ENCODE measurements at regions not wholly inside any gene's neighbourhood (a gene's known extent, or its start where the extent isn't known, plus 50 kb on each side); places are given as distances from the start of the nearest gene placed in this dataset.
"Not testable (repeated sequence)": the region's sequence is repeated elsewhere in the genome, so short reads cannot be mapped to it uniquely, and the experiment has no call there.

DNA sequence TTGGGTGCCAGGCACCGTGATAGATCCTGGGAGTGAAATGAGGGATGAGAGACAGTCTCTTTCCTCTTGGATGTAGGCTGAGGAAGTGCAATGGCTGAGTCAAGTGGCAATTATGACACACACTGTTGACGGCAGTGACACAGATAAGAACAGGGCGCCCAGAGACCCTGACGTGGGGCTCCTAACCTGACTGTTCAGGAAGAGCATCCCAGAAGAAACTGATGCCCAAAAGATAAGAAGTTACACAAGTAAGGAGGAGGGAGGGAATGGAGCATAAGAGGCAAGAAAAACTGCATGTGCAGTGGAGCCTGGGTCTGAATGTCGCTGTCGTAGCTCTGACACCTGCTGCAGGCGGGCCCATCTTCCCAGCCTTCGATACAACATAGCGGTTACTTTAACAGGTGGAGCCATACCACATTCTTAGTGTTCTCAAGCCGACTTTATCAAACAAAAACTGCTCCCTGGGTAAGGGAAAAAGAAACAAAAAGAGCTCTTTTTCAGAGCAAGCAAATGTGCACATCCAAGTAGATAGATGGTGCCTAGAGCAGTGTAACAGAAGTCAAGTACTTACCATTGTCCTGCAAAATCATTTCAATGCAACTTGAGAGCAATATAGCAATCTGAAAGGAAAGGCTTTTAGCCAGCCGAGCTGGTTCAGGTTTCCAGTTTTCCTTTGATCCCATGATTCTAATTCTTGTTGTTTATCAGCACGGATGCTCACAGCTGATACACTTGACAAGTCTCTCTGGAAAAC is 463.9 kb upstream of the JARID2 start:
- H3K4me2 ChIP-seq (ENCODE audit: low read depth, low read length): no peak overlapping the region
- H3K9me2 ChIP-seq (replicated peaks; ENCODE audit: insufficient read depth, low read length): no peaks in the 10 kb centered on the region
- H3K36me3 ChIP-seq (replicated peaks; ENCODE audit: insufficient read depth, low read length): no peaks in the 10 kb centered on the region
- no peak for DNase-seq
- no peaks in the 10 kb centered on the region for H3K27me3 ChIP-seq (replicated peaks; ENCODE audit: insufficient read depth, low read length)
- no peaks in the 10 kb centered on the region for H4K20me1 ChIP-seq (ENCODE audit: insufficient read depth, low read length)
- H3K4me3 ChIP-seq (ENCODE audit: low read length): no peak overlapping the region
- TF ChIP-seq EZH2phosphoT487 (IDR thresholded peaks at IDR 0.05; ENCODE audit: low read length) (no peak), EZH2 (optimal IDR thresholded peaks at IDR 0.05; ENCODE audit: low read depth, low read length) (no peak)
- TF ChIP-seq, protein P1, sequence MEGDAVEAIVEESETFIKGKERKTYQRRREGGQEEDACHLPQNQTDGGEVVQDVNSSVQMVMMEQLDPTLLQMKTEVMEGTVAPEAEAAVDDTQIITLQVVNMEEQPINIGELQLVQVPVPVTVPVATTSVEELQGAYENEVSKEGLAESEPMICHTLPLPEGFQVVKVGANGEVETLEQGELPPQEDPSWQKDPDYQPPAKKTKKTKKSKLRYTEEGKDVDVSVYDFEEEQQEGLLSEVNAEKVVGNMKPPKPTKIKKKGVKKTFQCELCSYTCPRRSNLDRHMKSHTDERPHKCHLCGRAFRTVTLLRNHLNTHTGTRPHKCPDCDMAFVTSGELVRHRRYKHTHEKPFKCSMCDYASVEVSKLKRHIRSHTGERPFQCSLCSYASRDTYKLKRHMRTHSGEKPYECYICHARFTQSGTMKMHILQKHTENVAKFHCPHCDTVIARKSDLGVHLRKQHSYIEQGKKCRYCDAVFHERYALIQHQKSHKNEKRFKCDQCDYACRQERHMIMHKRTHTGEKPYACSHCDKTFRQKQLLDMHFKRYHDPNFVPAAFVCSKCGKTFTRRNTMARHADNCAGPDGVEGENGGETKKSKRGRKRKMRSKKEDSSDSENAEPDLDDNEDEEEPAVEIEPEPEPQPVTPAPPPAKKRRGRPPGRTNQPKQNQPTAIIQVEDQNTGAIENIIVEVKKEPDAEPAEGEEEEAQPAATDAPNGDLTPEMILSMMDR (IDR thresholded peaks at IDR 0.05; ENCODE audit: low read length): no peak
- H3K9me3 ChIP-seq (replicated peaks; ENCODE audit: insufficient read depth, low read length): no peaks in the 10 kb centered on the region
- peaks cover 11% of the 10 kb centered on the region for H3F3A ChIP-seq (ENCODE audit: insufficient read depth, low read length)
- no peak overlapping the region for H2AFZ ChIP-seq (ENCODE audit: low read length)
- no peak overlapping the region for H3K9ac ChIP-seq (ENCODE audit: low read length)
- H3K4me1 ChIP-seq (ENCODE audit: low read length): peaks cover 26% of the 10 kb centered on the region
- no peak overlapping the region for H3K27ac ChIP-seq (ENCODE audit: low read length)
- no peaks in the 10 kb centered on the region for H3K79me2 ChIP-seq (ENCODE audit: low read length)

DNA sequence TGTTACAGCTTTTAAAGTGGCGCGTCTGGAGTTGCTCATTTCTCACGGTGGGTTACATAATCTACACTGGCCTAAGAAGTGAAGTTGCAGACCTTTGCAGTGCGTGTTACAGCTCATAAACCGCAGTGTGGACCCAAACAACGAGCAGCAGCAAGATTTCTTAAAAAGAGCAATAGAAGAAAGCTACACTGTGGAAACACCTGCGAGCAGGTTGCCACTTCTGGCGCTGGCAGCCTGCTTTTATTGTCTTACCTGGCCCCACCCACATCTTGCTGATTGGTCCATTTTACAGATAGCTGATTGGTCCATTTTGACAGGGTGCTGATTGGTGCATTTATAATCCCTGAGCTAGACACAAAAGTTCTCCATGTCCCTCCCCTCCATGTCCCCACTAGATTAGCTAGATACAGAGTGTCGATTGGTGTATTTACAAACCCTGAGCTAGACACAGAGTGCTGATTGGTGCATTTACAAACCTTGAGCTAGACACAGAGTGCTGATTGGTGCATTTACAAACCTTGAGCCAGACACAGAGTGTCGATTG is 462.9 kb upstream of the JARID2 start:
- Histone ChIP-seq H3K4me1 (ENCODE audit: low read length) (peaks cover 36% of the 10 kb centered on the region), H3F3A (ENCODE audit: insufficient read depth, low read length) (peaks cover 12% of the 10 kb centered on the region)
- not testable (repeated sequence) for H3K9ac ChIP-seq (ENCODE audit: low read length); H3K79me2 ChIP-seq (ENCODE audit: low read length); H3K9me2 ChIP-seq (replicated peaks; ENCODE audit: insufficient read depth, low read length); DNase-seq; H3K4me2 ChIP-seq (ENCODE audit: low read depth, low read length); H3K27me3 ChIP-seq (replicated peaks; ENCODE audit: insufficient read depth, low read length); H3K4me3 ChIP-seq (ENCODE audit: low read length); H3K36me3 ChIP-seq (replicated peaks; ENCODE audit: insufficient read depth, low read length); H4K20me1 ChIP-seq (ENCODE audit: insufficient read depth, low read length); H3K9me3 ChIP-seq (replicated peaks; ENCODE audit: insufficient read depth, low read length); H2AFZ ChIP-seq (ENCODE audit: low read length); H3K27ac ChIP-seq (ENCODE audit: low read length)

DNA sequence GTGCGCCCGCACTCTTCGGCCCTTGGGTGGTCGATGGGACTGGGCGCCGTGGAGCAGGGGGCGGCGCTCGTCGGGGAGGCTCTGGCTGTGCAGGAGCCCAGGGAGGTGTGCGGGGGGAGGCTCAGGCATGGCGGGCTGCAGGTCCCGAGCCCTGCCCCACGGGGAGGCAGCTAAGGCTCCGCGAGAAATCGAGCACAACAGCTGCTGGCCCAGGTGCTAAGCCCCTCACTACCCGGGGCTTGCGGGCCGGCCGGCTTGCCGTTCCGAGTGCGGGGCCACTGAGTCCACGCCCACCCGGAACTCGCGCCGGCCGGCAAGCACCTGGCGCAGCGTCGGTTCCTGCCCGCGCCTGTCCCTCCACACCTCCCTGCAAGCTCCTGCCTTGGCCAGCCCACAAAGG is 462.3 kb upstream of the JARID2 start:
- no peaks in the 10 kb centered on the region for H3K9me2 ChIP-seq (replicated peaks; ENCODE audit: insufficient read depth, low read length)

More for the DNA sequence above, 462.3 kb upstream of the JARID2 start:
- no peaks in the 10 kb centered on the region for H3K9me3 ChIP-seq (replicated peaks; ENCODE audit: insufficient read depth, low read length)
- H3K4me2 ChIP-seq (ENCODE audit: low read depth, low read length): no peak overlapping the region
- peaks cover 12% of the 10 kb centered on the region for H3F3A ChIP-seq (ENCODE audit: insufficient read depth, low read length)
- H3K79me2 ChIP-seq (ENCODE audit: low read length): no peaks in the 10 kb centered on the region
- H3K4me3 ChIP-seq (ENCODE audit: low read length): no peak overlapping the region
- no peaks in the 10 kb centered on the region for H3K27me3 ChIP-seq (replicated peaks; ENCODE audit: insufficient read depth, low read length)
- H3K36me3 ChIP-seq (replicated peaks; ENCODE audit: insufficient read depth, low read length): no peaks in the 10 kb centered on the region
- H3K9ac ChIP-seq (ENCODE audit: low read length): no peak overlapping the region
- no peak overlapping the region for H3K27ac ChIP-seq (ENCODE audit: low read length)
- H3K4me1 ChIP-seq (ENCODE audit: low read length): peaks cover 39% of the 10 kb centered on the region
- DNase-seq: no peak
- TF ChIP-seq, protein P1 (IDR thresholded peaks at IDR 0.05; ENCODE audit: low read length): no peak
- TF ChIP-seq EZH2 (optimal IDR thresholded peaks at IDR 0.05; ENCODE audit: low read depth, low read length) (no peak), EZH2phosphoT487 (IDR thresholded peaks at IDR 0.05; ENCODE audit: low read length) (no peak)
- no peaks in the 10 kb centered on the region for H4K20me1 ChIP-seq (ENCODE audit: insufficient read depth, low read length)
- no peak overlapping the region for H2AFZ ChIP-seq (ENCODE audit: low read length)

All from MM.1S (cell line).